Muscle of leg (tissue), 3 donors: ENCODE measurements at regions not wholly inside any gene's neighbourhood (a gene's known extent, or its start where the extent isn't known, plus 50 kb on each side); places are given as distances from the start of the nearest gene placed in this dataset.

Experiments used
- DNase-seq: peaks from one replicate; pipeline ENCODE4 v3.0.0; 2013
- H3K27ac ChIP-seq: one replicate; pipeline ENCODE4 v1.5.1; 2013; ENCODE audit warnings: mild to moderate bottlenecking, low read length, control low read depth
- H3K27me3 ChIP-seq: one replicate; pipeline ENCODE4 v1.6.1; 2013; ENCODE audit warnings: low read length; ENCODE audit not compliant: control insufficient read depth, insufficient read depth
- H3K36me3 ChIP-seq: one replicate; pipeline ENCODE4 v1.6.1; 2013; ENCODE audit warnings: low read length; ENCODE audit not compliant: control insufficient read depth, insufficient read depth
- H3K4me1 ChIP-seq: one replicate; pipeline ENCODE4 v1.6.1; 2013; ENCODE audit warnings: low read length; ENCODE audit not compliant: control insufficient read depth, insufficient read depth
- H3K4me3 ChIP-seq: one replicate; pipeline ENCODE4 v1.5.1; 2013; ENCODE audit warnings: low read length, control low read depth
- H3K9me3 ChIP-seq: replicated peaks from 2 replicates; pipeline ENCODE4 v1.6.1; 2013; ENCODE audit warnings: low read depth, low read length; ENCODE audit not compliant: control insufficient read depth
- WGBS: methylation state at CpG from one replicate; pipeline ENCODE4 v1.1.5; 2013; ENCODE audit warnings: missing lambda C conversion rate; ENCODE audit not compliant: insufficient coverage; 5-methylcytosine and 5-hydroxymethylcytosine counted together

- no peak overlapping the region for H3K27ac ChIP-seq
- WGBS = no CpG with 5 or more reads among the region's 2 CpGs
- H3K9me3 ChIP-seq = no peaks in the 10 kb centered on the region
- no peaks in the 10 kb centered on the region for H3K36me3 ChIP-seq
- no peaks in the 10 kb centered on the region for H3K4me1 ChIP-seq
- no peak overlapping the region for H3K4me3 ChIP-seq
- peaks cover 11% of the 10 kb centered on the region for H3K27me3 ChIP-seq
- DNase-seq = no peak
These were observed 266.6 kb downstream of the ZNF674 start for GRCh38 chrX:46278572-46278971.

GRCh38 chrX:46268412-46268811, 276.8 kb downstream of the ZNF674 start:
- H3K9me3 ChIP-seq = no peaks in the 10 kb centered on the region
- WGBS = 14% methylated on average over 1 of the region's 1 CpG
- no peak overlapping the region for H3K4me3 ChIP-seq
- H3K36me3 ChIP-seq = no peaks in the 10 kb centered on the region
- peaks cover 2% of the 10 kb centered on the region for H3K27me3 ChIP-seq
- DNase-seq = no peak
- H3K4me1 ChIP-seq = no peaks in the 10 kb centered on the region
- no peak overlapping the region for H3K27ac ChIP-seq

- Histone ChIP-seq H3K4me1 (no peaks in the 10 kb centered on the region), H3K27me3 (peaks cover 20% of the 10 kb centered on the region), H3K27ac (no peak overlapping the region), H3K9me3 (no peaks in the 10 kb centered on the region), H3K36me3 (no peaks in the 10 kb centered on the region), H3K4me3 (no peak overlapping the region)
- no peak for DNase-seq
- WGBS = no CpG with 5 or more reads among the region's 3 CpGs
These were observed 281.7 kb downstream of the ZNF674 start for GRCh38 chrX:46263494-46263893.

GRCh38 chrX:46262304-46262703, 282.9 kb downstream of the ZNF674 start:
- Histone ChIP-seq H3K27ac (no peak overlapping the region), H3K4me1 (no peaks in the 10 kb centered on the region), H3K27me3 (peaks cover 20% of the 10 kb centered on the region), H3K4me3 (no peak overlapping the region), H3K36me3 (no peaks in the 10 kb centered on the region), H3K9me3 (no peaks in the 10 kb centered on the region)
- DNase-seq = no peak
- WGBS = no CpG with 5 or more reads among the region's 3 CpGs

GRCh38 chrX:46260499-46260898, 284.7 kb downstream of the ZNF674 start:
- no peaks in the 10 kb centered on the region for H3K36me3 ChIP-seq
- WGBS = 80% methylated on average over 1 of the region's 1 CpG

GRCh38 chrX:46258356-46258755, 286.9 kb downstream of the ZNF674 start:
- no CpG with 5 or more reads among the region's 1 CpG for WGBS

More at GRCh38 chrX:46260499-46260898, 284.7 kb downstream of the ZNF674 start:
- Histone ChIP-seq H3K4me3 (no peak overlapping the region), H3K4me1 (no peaks in the 10 kb centered on the region), H3K9me3 (no peaks in the 10 kb centered on the region), H3K27ac (no peak overlapping the region), H3K27me3 (peaks cover 20% of the 10 kb centered on the region)
- no peak for DNase-seq

GRCh38 chrX:46257451-46257879, 287.8 kb downstream of the ZNF674 start:
- 69% methylated on average over 5 of the region's 5 CpGs for WGBS
- Histone ChIP-seq H3K36me3 (no peaks in the 10 kb centered on the region), H3K27ac (no peak overlapping the region), H3K4me1 (no peaks in the 10 kb centered on the region), H3K27me3 (peaks cover 15% of the 10 kb centered on the region), H3K9me3 (no peaks in the 10 kb centered on the region), H3K4me3 (no peak overlapping the region)
- no peak for DNase-seq

More at GRCh38 chrX:46258356-46258755, 286.9 kb downstream of the ZNF674 start:
- no peak overlapping the region for H3K27ac ChIP-seq
- no peak overlapping the region for H3K4me3 ChIP-seq
- no peaks in the 10 kb centered on the region for H3K4me1 ChIP-seq
- no peak for DNase-seq
- H3K27me3 ChIP-seq = peaks cover 20% of the 10 kb centered on the region
- no peaks in the 10 kb centered on the region for H3K36me3 ChIP-seq
- H3K9me3 ChIP-seq = no peaks in the 10 kb centered on the region

- no peak overlapping the region for H3K27ac ChIP-seq
- H3K9me3 ChIP-seq = no peaks in the 10 kb centered on the region
- DNase-seq = no peak
- no peak overlapping the region for H3K4me3 ChIP-seq
- H3K27me3 ChIP-seq = peaks cover 15% of the 10 kb centered on the region
- 100% methylated on average over 1 of the region's 1 CpG for WGBS
- H3K36me3 ChIP-seq = no peaks in the 10 kb centered on the region
- H3K4me1 ChIP-seq = no peaks in the 10 kb centered on the region
These were observed 288.3 kb downstream of the ZNF674 start for GRCh38 chrX:46256875-46257274.

- Histone ChIP-seq H3K27me3 (peaks cover 7% of the 10 kb centered on the region), H3K4me3 (no peak overlapping the region), H3K27ac (no peak overlapping the region), H3K9me3 (no peaks in the 10 kb centered on the region), H3K36me3 (no peaks in the 10 kb centered on the region), H3K4me1 (no peaks in the 10 kb centered on the region)
- WGBS = no CpG with 5 or more reads among the region's 1 CpG
- DNase-seq = peak; percentile 25
These were observed 290.2 kb downstream of the ZNF674 start for GRCh38 chrX:46255046-46255445.

- no CpG with 5 or more reads among the region's 1 CpG for WGBS
- Histone ChIP-seq H3K9me3 (no peaks in the 10 kb centered on the region), H3K36me3 (no peaks in the 10 kb centered on the region), H3K27me3 (peaks cover 6% of the 10 kb centered on the region), H3K27ac (no peak overlapping the region), H3K4me3 (no peak overlapping the region), H3K4me1 (no peaks in the 10 kb centered on the region)
- DNase-seq = peak; percentile 2
These were observed 290.6 kb downstream of the ZNF674 start for GRCh38 chrX:46254641-46255040.

GRCh38 chrX:46251755-46252154, 293.5 kb downstream of the ZNF674 start:
- Histone ChIP-seq H3K4me1 (no peaks in the 10 kb centered on the region), H3K27me3 (peaks cover 9% of the 10 kb centered on the region), H3K4me3 (no peak overlapping the region), H3K9me3 (no peaks in the 10 kb centered on the region), H3K36me3 (no peaks in the 10 kb centered on the region), H3K27ac (no peak overlapping the region)
- no peak for DNase-seq
- 71% methylated on average over 1 of the region's 3 CpGs for WGBS
